Thyroid gland (tissue), 4 donors: ENCODE measurements at regions not wholly inside any gene's neighbourhood (a gene's known extent, or its start where the extent isn't known, plus 50 kb on each side); places are given as distances from the start of the nearest gene placed in this dataset.

Source experiments
- POLR2A ChIP-seq, 2 donors: fragments of 450-650 bp; IDR thresholded peaks; one replicate each; pipeline ENCODE4 v1.6.1; 2017; ENCODE audit warnings: antibody characterized with exemption in 2 of 2, mild to moderate bottlenecking in 2 of 2, moderate library complexity in 1 of 2
- TF ChIP-seq, protein P1 (sequence below), 6 experiments: fragments of 200-600 bp in 3 of 6; fragments of 450-650 bp in 3 of 6; sonication (generic) in 3 of 6; IDR thresholded peaks; one replicate each; pipeline ENCODE4 v1.5.1; 2016 to 2019; ENCODE audit warnings: antibody characterized with exemption in 6 of 6, mild to moderate bottlenecking in 2 of 6, inconsistent platforms in 1 of 6, moderate library complexity in 1 of 6

DNA sequence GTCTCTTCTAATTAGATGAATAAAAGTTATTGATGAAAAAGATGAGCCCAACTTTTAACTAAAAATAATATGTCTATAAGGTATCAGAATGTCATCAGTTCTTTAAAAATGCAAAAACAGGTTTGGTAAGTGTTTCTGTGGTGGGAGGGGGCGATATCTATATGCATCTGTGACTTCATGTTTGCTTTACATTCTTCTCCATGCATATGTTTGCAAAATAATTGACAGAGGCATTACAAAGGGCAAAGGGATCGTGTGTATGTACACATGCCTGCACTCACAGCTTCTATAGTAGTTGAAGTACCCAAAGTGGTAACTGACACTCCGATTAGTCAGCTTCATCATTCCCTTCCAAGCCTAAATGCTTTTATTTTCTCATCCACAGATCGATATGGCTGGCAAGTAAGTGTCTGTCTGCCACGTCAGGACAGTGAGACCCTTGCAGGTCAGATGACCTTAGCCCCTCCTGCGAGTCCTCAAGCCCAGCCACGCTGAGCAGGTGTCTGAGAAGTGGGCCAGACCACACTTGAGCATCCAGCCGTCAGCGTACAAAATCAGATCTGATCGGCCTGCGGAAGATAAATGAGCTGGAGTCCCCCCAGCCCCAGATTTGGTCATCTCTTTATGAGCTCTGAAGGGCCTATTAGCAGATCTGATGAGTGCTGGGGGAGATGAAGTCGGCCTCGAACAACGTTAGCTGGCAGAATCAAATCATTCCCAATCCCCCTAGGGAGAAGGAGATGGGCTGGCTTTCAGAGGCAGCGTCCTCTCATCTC, 369.1 kb downstream of the MAFB start:
- TF ChIP-seq, protein P1, sequence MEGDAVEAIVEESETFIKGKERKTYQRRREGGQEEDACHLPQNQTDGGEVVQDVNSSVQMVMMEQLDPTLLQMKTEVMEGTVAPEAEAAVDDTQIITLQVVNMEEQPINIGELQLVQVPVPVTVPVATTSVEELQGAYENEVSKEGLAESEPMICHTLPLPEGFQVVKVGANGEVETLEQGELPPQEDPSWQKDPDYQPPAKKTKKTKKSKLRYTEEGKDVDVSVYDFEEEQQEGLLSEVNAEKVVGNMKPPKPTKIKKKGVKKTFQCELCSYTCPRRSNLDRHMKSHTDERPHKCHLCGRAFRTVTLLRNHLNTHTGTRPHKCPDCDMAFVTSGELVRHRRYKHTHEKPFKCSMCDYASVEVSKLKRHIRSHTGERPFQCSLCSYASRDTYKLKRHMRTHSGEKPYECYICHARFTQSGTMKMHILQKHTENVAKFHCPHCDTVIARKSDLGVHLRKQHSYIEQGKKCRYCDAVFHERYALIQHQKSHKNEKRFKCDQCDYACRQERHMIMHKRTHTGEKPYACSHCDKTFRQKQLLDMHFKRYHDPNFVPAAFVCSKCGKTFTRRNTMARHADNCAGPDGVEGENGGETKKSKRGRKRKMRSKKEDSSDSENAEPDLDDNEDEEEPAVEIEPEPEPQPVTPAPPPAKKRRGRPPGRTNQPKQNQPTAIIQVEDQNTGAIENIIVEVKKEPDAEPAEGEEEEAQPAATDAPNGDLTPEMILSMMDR (IDR thresholded peaks at IDR 0.05), result no peak
- TF ChIP-seq POLR2A (IDR thresholded peaks at IDR 0.05), result no peak
